Smooth muscle cell (in vitro differentiated cells): ENCODE measurements at regions not wholly inside any gene's neighbourhood (a gene's known extent, or its start where the extent isn't known, plus 50 kb on each side); places are given as distances from the start of the nearest gene placed in this dataset.
A peak's percentile ranks its signal among the peaks of the same experiment; 100 is the strongest.

Experiments used
- DNase-seq: peaks from one replicate; lab custom pipeline; 2025; ENCODE audit not compliant: unreplicated experiment; lab: John Stamatoyannopoulos, UW
- H2AFZ ChIP-seq: fragments of 200-600 bp; sonication (generic); 2 replicates; pipeline ENCODE4 v1.6.0; 2016; ENCODE audit warnings: antibody characterized with exemption, low read depth, mild to moderate bottlenecking
- H3F3A ChIP-seq: fragments of 200-600 bp; sonication (generic); 2 replicates; pipeline ENCODE4 v1.6.0; 2017; ENCODE audit warnings: antibody characterized with exemption, low read depth
- H3K27ac ChIP-seq: fragments of 200-600 bp; sonication (generic); 2 replicates; pipeline ENCODE4 v1.5.1; 2016; ENCODE audit warnings: low read depth, mild to moderate bottlenecking
- H3K27me3 ChIP-seq: fragments of 200-600 bp; sonication (generic); 2 replicates; pipeline ENCODE4 v1.6.1; 2016; ENCODE audit warnings: low read depth, mild to moderate bottlenecking
- H3K36me3 ChIP-seq: fragments of 200-600 bp; sonication (generic); 2 replicates; pipeline ENCODE4 v1.5.1; 2016; ENCODE audit warnings: low read depth
- H3K4me1 ChIP-seq: fragments of 200-600 bp; sonication (generic); 2 replicates; pipeline ENCODE4 v1.5.1; 2016; ENCODE audit warnings: low read depth
- H3K4me2 ChIP-seq: fragments of 200-600 bp; sonication (generic); 2 replicates; pipeline ENCODE4 v1.6.0; 2016; ENCODE audit warnings: mild to moderate bottlenecking
- H3K4me3 ChIP-seq: fragments of 200-600 bp; sonication (generic); 2 replicates; pipeline ENCODE4 v1.5.1; 2016; ENCODE audit warnings: mild to moderate bottlenecking
- H3K79me2 ChIP-seq: fragments of 200-600 bp; sonication (generic); 2 replicates; pipeline ENCODE4 v1.6.0; 2016; ENCODE audit warnings: low read depth, mild to moderate bottlenecking
- H3K9ac ChIP-seq: fragments of 200-600 bp; sonication (generic); 2 replicates; pipeline ENCODE4 v1.6.0; 2016; ENCODE audit warnings: low read depth
- H3K9me3 ChIP-seq: fragments of 200-600 bp; sonication (generic); replicated peaks from 2 replicates; pipeline ENCODE4 v1.5.1; 2016; ENCODE audit warnings: low read depth
- H4K20me1 ChIP-seq: fragments of 200-600 bp; sonication (generic); 2 replicates; pipeline ENCODE4 v1.6.0; 2016; ENCODE audit warnings: low read depth
- WGBS: methylation state at CpG from one replicate; pipeline ENCODE4 v1.1.7; 2016; ENCODE audit warnings: low lambda C conversion rate; 5-methylcytosine and 5-hydroxymethylcytosine counted together
- TF ChIP-seq, protein P1 (sequence below): fragments of 200-600 bp; sonication (generic); IDR thresholded peaks from 2 replicates; pipeline ENCODE4 v1.5.1; 2017; ENCODE audit warnings: borderline replicate concordance, mild to moderate bottlenecking, antibody characterized with exemption; ENCODE audit not compliant: insufficient read depth, poor library complexity, severe bottlenecking

DNA sequence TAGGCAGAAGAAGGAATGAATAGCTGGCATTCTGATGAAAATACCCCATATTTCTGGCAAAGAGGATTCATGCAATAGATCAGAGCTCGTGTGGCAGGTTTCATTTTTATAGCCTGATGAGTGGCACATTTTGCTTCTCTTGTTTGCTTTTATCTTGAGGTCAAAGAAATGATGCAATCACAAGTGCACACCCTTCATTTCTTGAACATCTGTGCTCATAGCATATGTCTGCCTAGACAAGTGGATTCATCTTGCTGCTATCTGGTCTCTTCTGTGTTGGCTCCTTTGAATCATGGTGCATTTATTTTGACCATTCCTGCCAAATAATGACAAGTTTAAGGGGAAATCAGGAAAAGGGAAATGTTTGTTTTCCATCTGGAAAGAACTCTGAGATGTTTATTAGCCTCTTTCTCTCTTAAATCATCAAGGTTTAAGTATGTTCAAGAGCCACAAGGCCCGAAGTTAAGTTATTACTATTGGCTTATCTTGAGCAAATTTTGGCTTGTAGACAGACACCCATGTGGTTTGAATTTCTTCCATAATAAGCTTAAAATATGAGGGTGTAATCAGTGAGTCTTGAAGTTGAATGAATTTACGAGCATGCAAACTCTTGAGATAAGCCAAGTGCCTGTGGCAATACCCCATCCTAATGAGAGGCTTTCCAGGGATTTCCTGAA, 59.3 kb upstream of the HS3ST1 start:
- Histone ChIP-seq H3K36me3 (no peaks in the 10 kb centered on the region), H3K9me3 (no peaks in the 10 kb centered on the region), H3K4me1 (peaks cover 5% of the 10 kb centered on the region), H4K20me1 (no peaks in the 10 kb centered on the region), H3K27me3 (no peaks in the 10 kb centered on the region), H2AFZ (no peak overlapping the region), H3K4me3 (no peak overlapping the region), H3K9ac (no peak overlapping the region), H3K27ac (no peak overlapping the region), H3K4me2 (peak overlapping the region; percentile 27), H3K79me2 (no peaks in the 10 kb centered on the region), H3F3A (peaks cover 6% of the 10 kb centered on the region)
- 10% methylated on average over 3 of the region's 3 CpGs for WGBS
- DNase-seq: no peak
- TF ChIP-seq, protein P1, sequence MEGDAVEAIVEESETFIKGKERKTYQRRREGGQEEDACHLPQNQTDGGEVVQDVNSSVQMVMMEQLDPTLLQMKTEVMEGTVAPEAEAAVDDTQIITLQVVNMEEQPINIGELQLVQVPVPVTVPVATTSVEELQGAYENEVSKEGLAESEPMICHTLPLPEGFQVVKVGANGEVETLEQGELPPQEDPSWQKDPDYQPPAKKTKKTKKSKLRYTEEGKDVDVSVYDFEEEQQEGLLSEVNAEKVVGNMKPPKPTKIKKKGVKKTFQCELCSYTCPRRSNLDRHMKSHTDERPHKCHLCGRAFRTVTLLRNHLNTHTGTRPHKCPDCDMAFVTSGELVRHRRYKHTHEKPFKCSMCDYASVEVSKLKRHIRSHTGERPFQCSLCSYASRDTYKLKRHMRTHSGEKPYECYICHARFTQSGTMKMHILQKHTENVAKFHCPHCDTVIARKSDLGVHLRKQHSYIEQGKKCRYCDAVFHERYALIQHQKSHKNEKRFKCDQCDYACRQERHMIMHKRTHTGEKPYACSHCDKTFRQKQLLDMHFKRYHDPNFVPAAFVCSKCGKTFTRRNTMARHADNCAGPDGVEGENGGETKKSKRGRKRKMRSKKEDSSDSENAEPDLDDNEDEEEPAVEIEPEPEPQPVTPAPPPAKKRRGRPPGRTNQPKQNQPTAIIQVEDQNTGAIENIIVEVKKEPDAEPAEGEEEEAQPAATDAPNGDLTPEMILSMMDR: no peak

DNA sequence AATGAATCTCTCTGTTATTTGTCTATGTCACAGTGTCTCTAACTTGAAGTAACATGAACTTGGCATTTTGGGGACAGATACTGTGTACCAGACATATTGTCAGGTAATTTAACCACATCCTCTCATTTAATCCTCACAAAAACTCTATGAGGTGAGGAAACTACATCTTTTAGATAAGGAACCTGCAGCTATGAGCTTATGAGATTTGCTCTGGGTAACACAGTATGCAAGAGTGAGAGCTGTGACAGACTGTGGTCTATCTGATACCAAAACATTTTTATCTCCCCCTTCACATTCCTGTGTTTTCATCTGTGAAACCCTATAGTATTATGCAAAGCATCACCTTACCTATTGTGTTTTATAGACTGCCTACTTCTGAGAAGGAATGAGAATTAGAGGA, 58.4 kb upstream of the HS3ST1 start:
- TF ChIP-seq, protein P1: no peak
- Histone ChIP-seq H3K36me3 (no peaks in the 10 kb centered on the region), H3K9ac (no peak overlapping the region), H3K9me3 (no peaks in the 10 kb centered on the region), H3K79me2 (no peaks in the 10 kb centered on the region), H3K4me1 (peaks cover 5% of the 10 kb centered on the region), H3K27ac (no peak overlapping the region), H3F3A (peaks cover 6% of the 10 kb centered on the region), H4K20me1 (no peaks in the 10 kb centered on the region), H3K4me3 (no peak overlapping the region), H2AFZ (no peak overlapping the region), H3K4me2 (peak overlapping the region; percentile 27), H3K27me3 (no peaks in the 10 kb centered on the region)
- no peak for DNase-seq

DNA sequence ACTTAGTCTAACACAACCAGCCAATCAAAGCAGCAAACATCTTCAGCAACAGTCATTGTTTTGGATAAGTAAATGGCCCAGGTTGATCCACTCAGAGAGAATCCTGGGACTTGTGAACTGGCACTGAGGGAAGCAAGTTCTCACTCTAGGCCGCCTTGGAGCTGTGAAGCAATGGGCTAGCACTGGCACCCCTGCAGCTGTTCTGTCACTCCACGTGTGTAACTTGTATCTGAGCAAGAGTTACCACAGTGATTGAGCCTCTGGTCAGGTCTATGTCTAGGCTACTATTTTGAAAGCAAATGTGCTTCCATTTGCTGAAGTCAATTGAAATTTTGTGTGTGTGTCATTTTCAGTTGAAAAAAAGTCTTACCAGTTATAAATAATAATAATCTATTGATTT, 57.2 kb upstream of the HS3ST1 start:
- Histone ChIP-seq H3K4me3 (no peak overlapping the region), H3K79me2 (no peaks in the 10 kb centered on the region), H3K27ac (no peak overlapping the region), H3K9me3 (no peaks in the 10 kb centered on the region), H3K27me3 (no peaks in the 10 kb centered on the region), H2AFZ (no peak overlapping the region), H3K36me3 (no peaks in the 10 kb centered on the region), H3K4me1 (peaks cover 5% of the 10 kb centered on the region), H3F3A (peaks cover 6% of the 10 kb centered on the region), H3K4me2 (no peak overlapping the region), H4K20me1 (no peaks in the 10 kb centered on the region), H3K9ac (no peak overlapping the region)
- TF ChIP-seq, protein P1: no peak
- WGBS: 80% methylated on average over 2 of the region's 2 CpGs
- DNase-seq: no peak

DNA sequence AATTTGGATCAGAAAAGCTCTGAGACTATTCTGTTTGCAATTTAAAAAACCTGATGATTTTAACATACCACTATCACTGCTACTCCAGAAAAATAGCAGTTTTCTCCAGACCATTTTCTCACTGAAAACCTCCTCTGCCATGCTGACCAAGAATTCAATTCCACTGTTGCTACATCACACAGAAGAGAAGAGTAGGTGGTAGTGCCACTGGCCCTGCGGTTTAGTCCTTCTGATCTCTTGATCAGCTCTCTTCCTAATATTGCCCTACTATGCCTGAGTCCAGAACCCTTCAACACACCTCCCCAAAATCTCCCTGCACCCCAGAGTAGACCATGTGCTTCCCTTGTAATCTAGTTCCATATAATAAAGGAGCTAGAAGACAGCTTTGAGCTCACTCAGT, 55.8 kb upstream of the HS3ST1 start:
- TF ChIP-seq, protein P1: no peak
- no peak overlapping the region for H3K4me3 ChIP-seq

More for the DNA sequence above, 55.8 kb upstream of the HS3ST1 start:
- H2AFZ ChIP-seq: no peak overlapping the region
- no peaks in the 10 kb centered on the region for H3K9me3 ChIP-seq
- no peak overlapping the region for H3K27ac ChIP-seq
- WGBS: 85% methylated on average over 1 of the region's 1 CpG
- H3K79me2 ChIP-seq: no peaks in the 10 kb centered on the region
- H3F3A ChIP-seq: peaks cover 6% of the 10 kb centered on the region
- H3K4me1 ChIP-seq: peaks cover 5% of the 10 kb centered on the region
- H3K36me3 ChIP-seq: no peaks in the 10 kb centered on the region
- DNase-seq: no peak
- no peaks in the 10 kb centered on the region for H4K20me1 ChIP-seq
- no peak overlapping the region for H3K4me2 ChIP-seq
- H3K9ac ChIP-seq: no peak overlapping the region
- no peaks in the 10 kb centered on the region for H3K27me3 ChIP-seq
